SJCRH30 (cell line): ENCODE measurements at regions not wholly inside any gene's neighbourhood (a gene's known extent, or its start where the extent isn't known, plus 50 kb on each side); places are given as distances from the start of the nearest gene placed in this dataset.

Source experiments
- DNase-seq, 2 experiments: peaks; one replicate each; pipeline ENCODE4 v3.0.0-alpha.2; 2015 to 2020
- H3K27ac ChIP-seq: fragments of 250-450 bp; sonication (Bioruptor Pico); 2 replicates; pipeline ENCODE4 v1.5.1; 2020; ENCODE audit warnings: mild to moderate bottlenecking, moderate library complexity
- H3K27me3 ChIP-seq: fragments of 250-450 bp; sonication (Bioruptor Pico); 2 replicates; pipeline ENCODE4 v1.5.1; 2020; ENCODE audit warnings: mild to moderate bottlenecking, moderate library complexity
- H3K36me3 ChIP-seq: fragments of 250-450 bp; sonication (Bioruptor Pico); 2 replicates; pipeline ENCODE4 v1.5.1; 2020; ENCODE audit warnings: mild to moderate bottlenecking, moderate library complexity
- H3K4me1 ChIP-seq: fragments of 250-450 bp; sonication (Bioruptor Pico); 2 replicates; pipeline ENCODE4 v1.5.1; 2020; ENCODE audit warnings: mild to moderate bottlenecking, moderate library complexity
- H3K4me3 ChIP-seq: fragments of 250-450 bp; sonication (Bioruptor Pico); 2 replicates; pipeline ENCODE4 v1.5.1; 2020; ENCODE audit warnings: mild to moderate bottlenecking, moderate library complexity
- H3K9me3 ChIP-seq: fragments of 250-450 bp; sonication (Bioruptor Pico); replicated peaks from 2 replicates; pipeline ENCODE4 v1.5.1; 2020; ENCODE audit warnings: mild to moderate bottlenecking, moderate library complexity

DNA sequence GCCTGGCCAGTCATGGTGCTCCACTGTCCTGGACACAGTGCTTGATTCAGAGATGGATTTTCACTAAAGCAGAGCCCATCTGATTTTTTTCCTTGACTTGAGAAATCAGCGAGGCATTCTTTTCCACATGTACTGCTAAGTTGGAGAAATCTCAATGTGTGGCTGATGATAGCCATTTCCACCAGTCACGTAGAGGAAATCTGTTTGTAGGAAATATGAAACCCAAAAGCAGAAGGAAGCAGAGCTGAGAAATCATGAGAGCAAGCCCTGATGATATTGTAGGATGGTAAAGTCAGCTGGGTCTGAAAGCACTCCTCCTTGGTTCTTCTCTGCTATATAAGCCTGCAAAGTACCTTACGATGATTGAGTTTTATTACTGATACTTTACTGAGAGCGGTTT is 1233.4 kb downstream of the ROBO2 start:
- H3K27ac ChIP-seq: no peak overlapping the region
- no peak for DNase-seq
- no peaks in the 10 kb centered on the region for H3K4me1 ChIP-seq

DNA sequence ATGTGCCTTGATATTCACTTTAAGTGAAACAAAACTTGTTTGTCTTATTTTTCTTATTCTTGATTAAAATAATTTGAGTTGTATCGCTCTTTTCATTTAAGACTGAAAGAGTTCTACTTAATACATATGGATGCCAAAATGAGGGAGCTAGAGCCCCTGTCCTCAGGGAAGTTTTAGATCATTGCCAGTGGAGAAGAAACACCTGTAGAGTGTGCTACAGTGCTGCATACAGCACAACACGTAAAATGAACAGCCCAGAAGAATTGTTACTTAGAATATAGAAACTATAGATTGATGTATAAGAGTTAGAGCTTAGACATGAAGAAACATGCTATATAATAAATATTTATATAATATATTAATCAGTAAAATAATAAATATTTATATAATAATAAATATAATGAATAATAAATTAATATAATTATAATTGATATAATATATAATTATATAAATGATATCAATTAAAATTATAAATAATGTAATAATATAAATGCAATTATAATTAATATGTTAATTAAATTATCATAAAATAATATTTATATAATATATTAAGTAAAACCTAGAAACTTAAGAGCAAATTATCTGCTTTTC is 1234.7 kb downstream of the ROBO2 start:
- Histone ChIP-seq H3K9me3 (no peaks in the 10 kb centered on the region), H3K4me1 (no peaks in the 10 kb centered on the region), H3K4me3 (no peak overlapping the region), H3K36me3 (no peaks in the 10 kb centered on the region), H3K27ac (no peak overlapping the region), H3K27me3 (no peaks in the 10 kb centered on the region)
- no peak for DNase-seq

More for the DNA sequence above, 1233.4 kb downstream of the ROBO2 start:
- Histone ChIP-seq H3K4me3 (no peak overlapping the region), H3K27me3 (no peaks in the 10 kb centered on the region), H3K9me3 (no peaks in the 10 kb centered on the region), H3K36me3 (no peaks in the 10 kb centered on the region)

DNA sequence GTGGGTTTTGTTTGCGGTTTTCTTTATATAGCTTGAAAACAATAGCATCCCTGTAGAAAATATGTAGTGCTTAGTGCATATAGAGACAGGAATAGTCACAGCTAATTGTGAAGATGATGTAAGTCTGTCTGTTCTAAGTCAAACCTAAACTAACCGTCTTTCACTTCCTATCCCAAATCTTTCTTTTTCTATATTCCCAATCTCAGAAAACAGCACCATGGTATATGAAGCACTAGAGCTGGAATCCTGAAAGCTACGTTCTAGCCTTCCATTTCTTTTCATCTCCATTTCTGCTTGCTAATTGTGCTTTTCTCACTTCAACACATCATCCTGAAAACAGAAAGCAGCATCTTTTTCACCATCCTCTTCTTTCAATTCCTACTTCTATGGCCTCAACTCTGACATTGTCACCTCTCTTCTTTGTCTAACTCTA is 1235.5 kb downstream of the ROBO2 start:
- H3K36me3 ChIP-seq: no peaks in the 10 kb centered on the region
- H3K4me3 ChIP-seq: no peak overlapping the region
- no peak for DNase-seq
- H3K27me3 ChIP-seq: no peaks in the 10 kb centered on the region
- H3K4me1 ChIP-seq: no peaks in the 10 kb centered on the region
- no peaks in the 10 kb centered on the region for H3K9me3 ChIP-seq
- no peak overlapping the region for H3K27ac ChIP-seq

DNA sequence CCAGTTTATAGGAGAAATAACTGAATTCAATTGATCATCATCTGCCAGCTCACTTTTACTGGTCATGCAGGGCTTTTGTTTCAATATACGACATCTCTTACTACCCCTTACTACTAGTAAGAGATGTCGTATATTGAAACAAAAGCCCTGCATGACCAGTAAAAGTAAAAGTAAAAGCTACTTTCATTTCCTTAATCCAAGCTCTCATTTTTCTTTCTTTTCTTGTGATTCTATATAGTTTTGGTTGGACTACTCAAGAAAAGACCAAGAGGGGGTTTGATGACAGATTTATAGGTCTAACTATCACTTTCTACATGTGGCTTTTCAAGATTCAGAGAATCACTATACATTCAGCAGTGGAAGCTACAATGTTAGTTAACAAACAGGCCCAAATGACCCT is 1237.3 kb downstream of the ROBO2 start:
- H3K27me3 ChIP-seq: no peaks in the 10 kb centered on the region
- no peaks in the 10 kb centered on the region for H3K36me3 ChIP-seq
- H3K4me1 ChIP-seq: no peaks in the 10 kb centered on the region
- no peak overlapping the region for H3K4me3 ChIP-seq
- no peaks in the 10 kb centered on the region for H3K9me3 ChIP-seq
- DNase-seq: no peak
- no peak overlapping the region for H3K27ac ChIP-seq

DNA sequence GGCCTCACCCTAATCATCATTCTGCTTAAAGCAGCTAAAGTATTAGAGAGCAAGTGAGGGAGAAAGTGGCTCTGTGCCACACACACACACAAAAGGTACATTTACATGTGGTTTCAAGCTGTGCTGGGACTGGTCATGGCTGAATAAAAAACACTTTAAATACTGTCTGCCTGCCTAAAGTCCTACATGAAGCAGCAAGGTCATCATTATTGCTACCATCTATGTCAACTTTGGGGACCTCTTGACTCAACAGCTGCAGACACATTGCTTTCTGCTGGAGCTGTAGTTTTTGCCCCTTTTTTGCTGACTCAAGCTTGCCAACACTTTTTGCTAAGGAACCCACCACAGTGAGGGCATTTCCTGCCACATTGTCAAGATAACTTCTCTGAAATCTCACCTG is 1237.9 kb downstream of the ROBO2 start:
- H3K4me3 ChIP-seq: no peak overlapping the region
- H3K9me3 ChIP-seq: no peaks in the 10 kb centered on the region
- no peaks in the 10 kb centered on the region for H3K4me1 ChIP-seq

DNA sequence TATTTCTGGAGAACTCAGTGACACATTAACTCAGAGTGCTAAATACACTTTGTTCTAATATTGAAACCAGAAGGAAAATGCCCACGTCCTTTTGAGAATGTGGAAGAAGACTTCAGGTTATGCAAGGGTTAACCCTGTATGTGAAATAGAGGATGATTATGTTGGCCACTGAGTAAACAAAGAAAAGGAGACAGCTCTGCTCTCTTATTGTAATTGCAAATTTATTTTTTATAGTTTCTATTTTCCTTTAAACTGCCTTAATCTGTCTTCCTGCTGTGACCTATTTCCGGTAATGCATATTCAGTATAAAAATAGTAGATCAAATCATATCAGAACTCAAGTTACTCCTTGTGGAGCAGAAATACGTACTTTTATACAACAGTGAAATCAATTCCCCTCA is 1239.2 kb downstream of the ROBO2 start:
- no peak overlapping the region for H3K27ac ChIP-seq

More for the DNA sequence above, 1237.9 kb downstream of the ROBO2 start:
- H3K27me3 ChIP-seq: no peaks in the 10 kb centered on the region
- H3K27ac ChIP-seq: no peak overlapping the region
- peak in 1 of 2 experiments; percentile 5 for DNase-seq
- no peaks in the 10 kb centered on the region for H3K36me3 ChIP-seq

DNA sequence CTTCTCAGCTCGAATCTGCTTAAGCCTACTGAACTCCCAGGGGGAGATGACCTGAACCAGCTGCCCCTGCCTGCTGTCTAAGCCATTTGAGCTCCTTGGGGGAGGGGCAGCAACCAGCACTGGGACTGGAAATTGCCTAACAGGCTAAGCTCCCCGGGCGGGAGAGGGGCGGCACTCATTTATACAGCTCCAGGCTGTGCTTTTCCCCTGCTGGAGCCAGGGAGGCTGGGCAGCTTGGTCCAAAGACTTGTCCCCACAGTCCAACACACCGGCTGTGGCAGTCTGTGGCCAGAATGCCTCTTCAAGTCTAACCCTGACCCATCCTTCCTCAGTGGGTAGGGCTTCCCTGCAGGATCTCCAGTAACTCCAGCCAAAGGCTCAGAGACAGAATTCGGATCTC is 1241.5 kb downstream of the ROBO2 start:
- Histone ChIP-seq H3K4me3 (no peak overlapping the region), H3K27me3 (no peaks in the 10 kb centered on the region), H3K4me1 (no peaks in the 10 kb centered on the region), H3K36me3 (no peaks in the 10 kb centered on the region), H3K9me3 (no peaks in the 10 kb centered on the region), H3K27ac (no peak overlapping the region)
- peak; percentile 27 to 39 for DNase-seq

More for the DNA sequence above, 1239.2 kb downstream of the ROBO2 start:
- H3K4me3 ChIP-seq: no peak overlapping the region
- H3K4me1 ChIP-seq: no peaks in the 10 kb centered on the region
- no peaks in the 10 kb centered on the region for H3K9me3 ChIP-seq
- H3K27me3 ChIP-seq: no peaks in the 10 kb centered on the region
- H3K36me3 ChIP-seq: no peaks in the 10 kb centered on the region
- DNase-seq: no peak

DNA sequence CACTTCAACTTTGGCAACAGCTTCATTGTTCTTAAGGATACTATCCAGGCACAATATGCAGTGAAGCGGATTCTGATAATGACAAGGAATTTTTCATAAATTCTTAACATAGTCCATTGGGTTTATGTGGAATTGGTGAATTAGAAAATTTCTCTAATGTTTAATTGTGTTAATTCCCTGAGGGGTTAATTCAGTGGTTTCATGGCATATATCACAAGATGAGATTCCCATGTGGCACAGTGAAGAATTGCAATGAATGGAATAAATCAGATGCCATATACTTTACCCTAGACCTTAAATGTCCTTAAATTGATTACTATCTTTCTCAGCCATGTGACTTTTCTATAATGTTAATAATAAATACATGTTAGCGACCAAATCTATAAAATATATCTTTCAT is 1244.1 kb downstream of the ROBO2 start:
- H3K4me3 ChIP-seq: no peak overlapping the region
- no peaks in the 10 kb centered on the region for H3K27me3 ChIP-seq
- H3K4me1 ChIP-seq: no peaks in the 10 kb centered on the region
- no peaks in the 10 kb centered on the region for H3K36me3 ChIP-seq
- H3K27ac ChIP-seq: no peak overlapping the region
- no peaks in the 10 kb centered on the region for H3K9me3 ChIP-seq
- no peak for DNase-seq

DNA sequence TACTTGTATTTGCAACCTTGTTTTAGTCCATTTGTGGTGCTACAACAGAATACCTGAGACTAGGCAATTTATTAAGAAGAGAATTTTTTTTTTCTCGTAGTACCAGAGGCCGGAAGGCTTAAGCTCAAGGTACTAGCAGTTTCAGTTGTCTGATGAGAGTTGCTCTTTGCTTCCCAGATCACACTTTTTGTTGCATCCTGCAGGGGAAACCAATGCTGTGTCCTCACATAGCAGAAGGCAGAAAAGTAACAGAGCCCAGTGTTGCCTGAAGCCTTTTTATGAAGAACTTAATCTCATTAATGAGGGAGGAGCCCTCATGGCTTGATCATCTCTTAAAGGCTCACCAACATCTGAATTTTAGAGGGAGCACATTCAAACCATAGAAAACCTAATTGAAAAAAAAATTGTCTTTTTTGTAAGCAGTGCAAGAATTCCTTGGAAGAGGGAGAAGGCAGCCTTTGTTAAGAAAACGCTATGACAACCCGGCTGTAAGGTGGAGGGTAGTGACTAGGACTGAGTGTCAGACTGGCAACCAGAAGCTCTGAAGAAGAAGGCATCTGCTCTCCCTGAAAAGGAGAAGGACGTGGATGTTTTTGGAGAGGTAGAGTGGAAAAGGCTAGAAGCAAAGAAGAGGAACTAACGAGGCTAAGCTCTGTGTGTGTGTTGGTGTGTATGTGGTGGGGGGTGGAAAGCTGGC is 1245.3 kb downstream of the ROBO2 start:
- H3K9me3 ChIP-seq: no peaks in the 10 kb centered on the region
- H3K27ac ChIP-seq: no peak overlapping the region
- no peak overlapping the region for H3K4me3 ChIP-seq
- no peak for DNase-seq
- H3K36me3 ChIP-seq: no peaks in the 10 kb centered on the region
- H3K4me1 ChIP-seq: no peaks in the 10 kb centered on the region
- H3K27me3 ChIP-seq: no peaks in the 10 kb centered on the region

DNA sequence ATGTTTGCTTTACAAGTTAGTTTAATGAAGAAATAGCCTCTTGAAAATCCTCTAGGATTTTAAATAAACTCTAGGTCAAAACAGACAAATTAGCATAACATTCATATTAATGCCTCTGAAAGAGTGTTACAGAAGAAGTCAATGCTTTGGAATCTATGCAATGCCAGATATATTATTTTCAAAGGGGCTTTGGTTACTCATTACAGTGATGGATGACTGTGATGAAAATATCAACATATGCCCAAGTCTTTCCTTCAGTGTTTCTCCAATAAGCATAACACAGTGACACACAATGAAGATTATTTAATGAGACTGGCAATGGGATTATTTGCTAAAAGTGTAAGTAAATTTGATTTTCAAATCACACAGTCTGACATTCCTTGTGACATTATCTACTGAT is 1247.2 kb downstream of the ROBO2 start:
- Histone ChIP-seq H3K9me3 (no peaks in the 10 kb centered on the region), H3K4me3 (no peak overlapping the region), H3K27ac (no peak overlapping the region), H3K27me3 (no peaks in the 10 kb centered on the region), H3K4me1 (no peaks in the 10 kb centered on the region), H3K36me3 (no peaks in the 10 kb centered on the region)
- DNase-seq: no peak

DNA sequence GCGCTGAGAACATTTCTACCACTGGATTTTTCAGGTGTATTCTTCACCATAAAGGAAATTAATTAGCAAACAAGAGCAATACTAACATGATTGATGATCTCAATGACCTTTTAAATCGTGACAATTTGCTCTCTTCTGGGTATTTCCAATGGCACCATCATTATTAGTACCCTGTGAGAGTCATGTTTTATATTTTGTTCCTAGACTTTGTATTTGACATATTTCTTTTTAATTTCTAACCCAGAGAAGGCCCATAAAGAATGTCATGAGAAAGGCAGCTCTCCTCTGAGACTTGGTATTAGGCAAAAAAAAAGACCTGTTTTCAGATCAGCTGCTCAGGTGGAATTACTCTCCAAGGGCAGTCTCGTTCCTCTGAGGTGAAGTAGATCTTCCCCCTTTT is 1253.4 kb downstream of the ROBO2 start:
- H3K4me1 ChIP-seq: no peaks in the 10 kb centered on the region

DNA sequence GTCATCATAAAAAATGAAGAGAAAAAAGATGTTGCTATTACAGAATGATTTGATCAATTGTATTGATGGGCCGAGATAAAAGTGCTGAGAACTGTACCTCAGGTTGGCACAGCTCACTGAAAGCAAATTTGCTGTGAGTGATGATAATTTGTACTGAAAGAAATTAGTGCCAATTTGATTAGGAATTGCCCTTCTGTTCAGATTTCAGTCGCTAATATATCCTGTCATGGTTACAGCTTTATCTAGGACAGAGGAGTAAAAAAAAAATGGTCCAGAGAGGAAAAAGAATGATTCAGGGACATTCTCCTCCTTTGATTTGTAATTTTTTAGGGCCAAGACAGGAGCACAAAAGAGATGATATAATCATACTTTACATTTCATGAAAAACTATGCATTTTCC is 1264.2 kb downstream of the ROBO2 start:
- H3K4me3 ChIP-seq: no peak overlapping the region
- H3K27ac ChIP-seq: no peak overlapping the region
- no peak for DNase-seq
- H3K36me3 ChIP-seq: no peaks in the 10 kb centered on the region
- no peaks in the 10 kb centered on the region for H3K27me3 ChIP-seq
- no peaks in the 10 kb centered on the region for H3K4me1 ChIP-seq
- H3K9me3 ChIP-seq: no peaks in the 10 kb centered on the region

More for the DNA sequence above, 1253.4 kb downstream of the ROBO2 start:
- H3K9me3 ChIP-seq: no peaks in the 10 kb centered on the region
- no peak overlapping the region for H3K4me3 ChIP-seq
- DNase-seq: no peak
- no peak overlapping the region for H3K27ac ChIP-seq
- H3K36me3 ChIP-seq: no peaks in the 10 kb centered on the region
- no peaks in the 10 kb centered on the region for H3K27me3 ChIP-seq

DNA sequence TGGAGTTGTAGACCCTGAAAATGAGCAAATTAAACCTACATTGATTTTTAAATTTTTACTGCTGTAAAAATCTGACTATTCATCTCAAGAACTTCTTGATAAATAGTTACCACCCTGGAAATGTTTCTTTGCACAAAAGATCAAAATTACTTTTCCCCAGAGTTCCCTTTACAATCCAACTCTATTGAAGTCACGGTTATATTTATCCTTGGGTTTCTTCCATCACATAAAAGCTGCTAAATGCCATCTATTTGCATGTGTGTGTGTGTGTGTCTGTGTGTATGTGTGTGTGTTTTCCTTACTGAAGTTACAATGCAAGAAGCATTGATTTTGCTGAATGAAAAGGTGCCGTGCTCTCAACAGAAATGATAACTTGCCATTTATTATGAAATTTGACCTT is 1273.0 kb downstream of the ROBO2 start:
- H3K4me1 ChIP-seq: no peaks in the 10 kb centered on the region
- DNase-seq: no peak
- H3K27me3 ChIP-seq: no peaks in the 10 kb centered on the region
- no peak overlapping the region for H3K4me3 ChIP-seq
- no peaks in the 10 kb centered on the region for H3K36me3 ChIP-seq
- H3K9me3 ChIP-seq: no peaks in the 10 kb centered on the region
- no peak overlapping the region for H3K27ac ChIP-seq

DNA sequence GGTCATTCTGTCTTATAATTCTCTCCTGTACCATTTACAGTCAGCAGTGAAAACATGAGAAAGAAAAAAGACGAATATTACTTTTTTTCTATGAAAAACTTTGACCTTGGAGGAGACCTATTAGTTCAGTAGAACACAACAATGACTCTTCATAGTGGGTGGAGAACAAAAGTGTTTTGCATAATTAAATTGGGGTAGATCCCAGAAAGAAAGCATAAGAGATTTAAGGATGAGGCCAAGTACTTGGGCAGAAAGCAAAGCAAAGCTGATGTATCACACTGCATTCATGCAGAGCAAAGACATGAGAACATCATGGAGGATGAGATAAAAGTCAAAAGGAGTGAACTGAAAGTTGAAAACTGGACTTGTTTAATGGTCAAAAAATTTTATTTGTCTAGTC is 1273.4 kb downstream of the ROBO2 start:
- Histone ChIP-seq H3K36me3 (no peaks in the 10 kb centered on the region), H3K9me3 (no peaks in the 10 kb centered on the region), H3K27ac (no peak overlapping the region), H3K4me3 (no peak overlapping the region), H3K4me1 (no peaks in the 10 kb centered on the region), H3K27me3 (no peaks in the 10 kb centered on the region)
- DNase-seq: no peak

DNA sequence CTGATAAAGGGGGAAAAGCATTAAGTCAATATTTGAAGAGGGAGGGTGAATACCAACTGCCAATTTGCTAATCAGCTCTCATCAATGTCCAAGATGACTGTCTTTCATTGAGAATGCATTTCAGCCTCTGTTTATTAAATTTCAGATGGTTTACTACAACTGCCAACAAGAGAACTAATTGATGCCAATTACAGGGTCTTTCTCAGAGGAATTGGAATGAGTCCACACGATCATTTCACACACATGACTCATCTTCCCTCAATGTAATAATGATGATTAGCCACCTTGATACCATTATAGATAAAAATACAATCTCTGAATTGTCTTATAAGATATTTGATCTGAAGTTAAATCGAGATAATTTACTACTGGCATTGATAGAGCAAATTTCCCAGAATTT is 1274.4 kb downstream of the ROBO2 start:
- no peaks in the 10 kb centered on the region for H3K4me1 ChIP-seq
- H3K4me3 ChIP-seq: no peak overlapping the region
- H3K36me3 ChIP-seq: no peaks in the 10 kb centered on the region
- H3K9me3 ChIP-seq: no peaks in the 10 kb centered on the region
- no peak overlapping the region for H3K27ac ChIP-seq
- no peaks in the 10 kb centered on the region for H3K27me3 ChIP-seq
- no peak for DNase-seq

DNA sequence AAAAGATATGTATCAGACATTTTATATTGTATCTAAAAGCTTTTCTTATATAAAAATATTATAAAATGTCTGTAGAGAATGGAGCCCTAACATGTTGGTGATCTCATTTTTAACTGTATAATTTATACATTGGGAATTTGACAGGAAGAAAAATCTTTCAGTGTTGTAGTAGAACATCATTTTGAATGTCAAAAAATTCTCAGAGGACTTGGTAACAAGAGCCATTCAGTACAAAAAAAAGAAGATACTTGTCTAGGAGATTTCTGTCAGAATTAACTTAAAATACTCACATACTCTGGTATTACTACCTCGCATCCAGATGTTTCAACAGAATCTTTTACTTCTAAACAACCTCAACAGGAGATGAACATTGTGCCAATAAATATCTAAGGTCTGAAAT is 1277.9 kb downstream of the ROBO2 start:
- no peak for DNase-seq
- H3K9me3 ChIP-seq: no peaks in the 10 kb centered on the region
- no peak overlapping the region for H3K4me3 ChIP-seq
- H3K27ac ChIP-seq: no peak overlapping the region
- H3K4me1 ChIP-seq: no peaks in the 10 kb centered on the region
- no peaks in the 10 kb centered on the region for H3K36me3 ChIP-seq
- no peaks in the 10 kb centered on the region for H3K27me3 ChIP-seq
